DOHH2 (cell line): ENCODE measurements at regions not wholly inside any gene's neighbourhood (a gene's known extent, or its start where the extent isn't known, plus 50 kb on each side); places are given as distances from the start of the nearest gene placed in this dataset.

Source experiments
- EZH2phosphoT487 ChIP-seq: fragments of 200-600 bp; sonication (generic); IDR thresholded peaks from 2 replicates; pipeline ENCODE4 v1.6.1; 2017; ENCODE audit warnings: borderline replicate concordance, mild to moderate bottlenecking, antibody characterized with exemption, low read length, moderate library complexity, mixed read lengths
- TF ChIP-seq, protein P1 (sequence below): fragments of 200-600 bp; sonication (generic); IDR thresholded peaks from one replicate; pipeline ENCODE4 v1.5.1; 2014; ENCODE audit warnings: antibody characterized with exemption, mild to moderate bottlenecking, low read depth, low read length; ENCODE audit not compliant: poor library complexity, severe bottlenecking

DNA sequence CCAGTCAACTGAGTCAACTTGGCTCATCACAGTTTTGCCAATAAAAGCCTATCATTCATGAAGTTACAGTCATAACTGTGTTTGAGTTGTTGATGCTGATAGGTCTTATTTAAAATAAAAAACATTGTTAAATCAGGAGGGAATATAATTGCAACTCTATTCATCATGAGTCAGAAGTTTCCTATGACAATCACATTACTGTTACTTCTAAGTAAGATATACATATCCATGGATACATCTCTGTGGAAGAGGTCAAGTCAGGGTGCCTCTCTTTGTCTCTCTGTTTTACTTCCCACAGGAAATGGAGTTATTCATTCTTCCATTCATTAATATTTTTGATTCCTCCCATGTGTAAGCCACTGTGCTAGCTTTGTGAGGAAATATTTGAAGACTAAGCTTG is 2015.4 kb upstream of the WWC1 start:
- TF ChIP-seq, protein P1, sequence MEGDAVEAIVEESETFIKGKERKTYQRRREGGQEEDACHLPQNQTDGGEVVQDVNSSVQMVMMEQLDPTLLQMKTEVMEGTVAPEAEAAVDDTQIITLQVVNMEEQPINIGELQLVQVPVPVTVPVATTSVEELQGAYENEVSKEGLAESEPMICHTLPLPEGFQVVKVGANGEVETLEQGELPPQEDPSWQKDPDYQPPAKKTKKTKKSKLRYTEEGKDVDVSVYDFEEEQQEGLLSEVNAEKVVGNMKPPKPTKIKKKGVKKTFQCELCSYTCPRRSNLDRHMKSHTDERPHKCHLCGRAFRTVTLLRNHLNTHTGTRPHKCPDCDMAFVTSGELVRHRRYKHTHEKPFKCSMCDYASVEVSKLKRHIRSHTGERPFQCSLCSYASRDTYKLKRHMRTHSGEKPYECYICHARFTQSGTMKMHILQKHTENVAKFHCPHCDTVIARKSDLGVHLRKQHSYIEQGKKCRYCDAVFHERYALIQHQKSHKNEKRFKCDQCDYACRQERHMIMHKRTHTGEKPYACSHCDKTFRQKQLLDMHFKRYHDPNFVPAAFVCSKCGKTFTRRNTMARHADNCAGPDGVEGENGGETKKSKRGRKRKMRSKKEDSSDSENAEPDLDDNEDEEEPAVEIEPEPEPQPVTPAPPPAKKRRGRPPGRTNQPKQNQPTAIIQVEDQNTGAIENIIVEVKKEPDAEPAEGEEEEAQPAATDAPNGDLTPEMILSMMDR = no peak
- TF ChIP-seq EZH2phosphoT487 = no peak
